Activated CD4-positive, alpha-beta T cell treated with anti-CD3 and anti-CD28 coated beads, Interleukin-2, Interleukin-4, amounts not matched to agents 100 ng/mL and 50 ng/mL, durations not matched to agents 16 hours and 8 hours (primary cell): ENCODE measurements at regions not wholly inside any gene's neighbourhood (a gene's known extent, or its start where the extent isn't known, plus 50 kb on each side); places are given as distances from the start of the nearest gene placed in this dataset.

Source experiments
- DNase-seq: peaks from one replicate; pipeline ENCODE4 v3.0.0-alpha.2; 2020; ENCODE audit warnings: low spot score

DNA sequence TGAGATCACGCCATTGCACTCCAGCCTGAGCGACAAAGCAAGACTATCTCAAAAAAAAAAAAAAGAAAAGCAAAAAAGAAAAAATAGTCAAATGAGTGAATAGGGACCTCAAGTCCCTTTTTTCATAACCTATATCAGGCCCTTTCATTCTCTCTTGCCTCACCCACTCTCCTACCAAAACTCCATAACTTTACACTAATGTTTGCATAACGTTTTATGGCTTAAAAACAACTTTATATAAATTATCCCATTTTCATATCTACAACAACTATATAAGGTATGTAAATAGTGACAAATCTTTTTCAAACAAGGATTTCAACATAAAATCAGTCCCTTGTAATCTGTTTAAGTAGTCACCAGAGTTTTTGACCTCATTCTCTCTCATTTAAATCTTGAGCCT lies 56.9 kb upstream of the PIP5K1B start:
- DNase-seq, result no peak

DNA sequence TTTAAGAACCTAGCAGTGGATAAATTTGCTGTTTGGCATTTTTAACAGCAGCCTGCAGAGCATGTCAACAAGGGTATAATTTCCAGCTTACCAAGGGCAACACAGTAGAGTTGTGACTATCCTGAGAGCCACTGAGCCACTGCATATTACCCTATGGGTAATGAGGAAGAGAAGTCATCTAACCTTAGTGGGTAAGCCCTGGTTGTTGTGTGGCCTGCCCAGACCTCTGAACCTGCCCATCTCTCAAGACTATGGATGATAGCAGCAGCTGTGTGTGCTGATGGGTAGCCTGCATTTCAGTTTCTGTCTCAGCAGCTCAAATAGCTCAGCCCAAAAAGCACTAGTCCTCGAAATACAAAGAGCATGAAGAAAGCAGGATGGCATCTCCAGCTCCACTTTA lies 56.1 kb upstream of the PIP5K1B start:
- DNase-seq, result no peak

DNA sequence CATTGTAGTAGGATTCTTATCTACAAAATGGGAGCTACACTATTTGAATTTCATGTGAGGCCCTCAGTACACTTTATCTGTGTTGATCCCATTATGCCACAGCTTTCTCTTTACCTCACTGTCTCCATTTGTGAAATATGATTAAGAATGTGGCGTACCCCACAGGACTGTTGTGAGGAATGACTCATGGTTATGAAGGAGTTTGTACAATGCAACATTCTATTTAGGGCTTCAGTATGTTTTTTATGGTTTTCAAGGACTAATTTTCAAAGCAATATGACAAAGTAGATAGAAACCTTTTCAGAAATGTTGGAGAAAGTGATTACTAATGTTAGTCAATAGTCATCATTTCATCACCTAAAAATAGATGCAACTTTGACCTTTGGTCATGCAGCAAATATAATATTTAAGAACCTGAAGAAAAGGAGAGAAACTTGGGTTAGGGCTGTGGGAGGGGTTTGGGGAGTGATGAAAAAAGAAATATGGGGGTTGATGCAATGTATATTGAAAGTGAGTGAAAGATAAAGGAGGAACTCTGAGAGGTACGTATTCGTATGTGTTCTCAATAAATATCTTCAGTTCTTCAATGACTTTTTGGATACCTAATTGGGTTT lies 53.7 kb upstream of the PIP5K1B start:
- peak; percentile 28 for DNase-seq

DNA sequence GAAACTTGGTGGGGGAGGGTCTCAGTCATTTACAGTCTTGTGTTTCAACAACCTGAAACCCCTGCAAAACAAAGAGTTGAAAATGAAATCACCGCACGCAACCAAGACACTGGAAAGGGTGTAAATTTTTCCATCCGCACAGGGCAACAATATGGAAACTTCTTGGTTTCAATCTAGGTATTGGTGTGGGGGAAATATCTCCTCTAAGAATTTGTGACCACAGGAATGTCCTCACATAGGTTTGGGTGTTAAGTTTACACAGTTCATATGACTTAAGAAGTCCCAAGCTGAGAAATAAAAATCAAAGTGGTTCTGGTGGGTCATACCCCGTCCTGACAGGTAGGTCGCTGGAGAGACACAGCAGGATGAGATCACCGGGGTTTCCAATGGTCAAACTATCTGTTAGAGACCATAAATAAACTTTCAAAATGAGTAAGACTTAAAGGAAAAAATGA lies 51.9 kb upstream of the PIP5K1B start:
- DNase-seq, result peak; percentile 49

DNA sequence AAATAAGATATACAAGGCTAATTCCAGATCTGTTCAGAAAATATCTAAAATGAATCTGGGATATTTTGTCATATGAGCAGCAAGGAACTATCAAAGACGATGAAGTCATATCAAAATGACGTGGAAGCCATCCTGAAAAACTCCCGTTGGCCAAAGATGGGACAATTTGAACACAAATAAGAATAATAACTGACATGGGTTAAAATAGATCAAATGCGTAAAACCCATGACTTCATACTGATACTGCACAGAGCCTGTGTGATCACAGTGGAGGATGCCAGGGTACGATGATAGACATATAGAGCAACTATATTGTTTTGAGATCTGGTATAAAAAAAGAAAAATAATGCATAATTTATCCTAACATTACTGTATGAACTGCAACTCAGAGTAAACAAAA lies 51.0 kb upstream of the PIP5K1B start:
- no peak for DNase-seq
